ENCODE measurements at regions not wholly inside any gene's neighbourhood (a gene's known extent, or its start where the extent isn't known, plus 50 kb on each side); places are given as distances from the start of the nearest gene placed in this dataset.

DNA sequence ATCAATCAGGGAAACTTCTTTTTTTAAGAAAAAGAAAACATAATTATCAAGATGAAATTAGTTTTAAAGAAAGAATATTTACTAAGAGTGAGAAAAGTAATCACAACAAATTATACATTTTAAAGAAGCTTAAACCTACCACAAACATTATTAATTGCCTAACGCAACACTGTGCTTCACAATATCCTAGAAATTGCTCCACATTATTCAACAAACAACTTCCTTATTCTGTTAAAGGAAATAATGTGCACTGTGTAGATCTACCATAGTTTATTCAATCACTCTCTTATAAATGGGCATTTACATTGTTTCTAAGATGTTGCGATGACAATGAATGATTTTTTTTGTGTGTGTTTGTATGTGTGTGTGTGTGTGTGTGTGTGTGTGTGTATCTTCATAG, 525.9 kb upstream of the KCNMB2 start:
- TF ChIP-seq, protein P1, sequence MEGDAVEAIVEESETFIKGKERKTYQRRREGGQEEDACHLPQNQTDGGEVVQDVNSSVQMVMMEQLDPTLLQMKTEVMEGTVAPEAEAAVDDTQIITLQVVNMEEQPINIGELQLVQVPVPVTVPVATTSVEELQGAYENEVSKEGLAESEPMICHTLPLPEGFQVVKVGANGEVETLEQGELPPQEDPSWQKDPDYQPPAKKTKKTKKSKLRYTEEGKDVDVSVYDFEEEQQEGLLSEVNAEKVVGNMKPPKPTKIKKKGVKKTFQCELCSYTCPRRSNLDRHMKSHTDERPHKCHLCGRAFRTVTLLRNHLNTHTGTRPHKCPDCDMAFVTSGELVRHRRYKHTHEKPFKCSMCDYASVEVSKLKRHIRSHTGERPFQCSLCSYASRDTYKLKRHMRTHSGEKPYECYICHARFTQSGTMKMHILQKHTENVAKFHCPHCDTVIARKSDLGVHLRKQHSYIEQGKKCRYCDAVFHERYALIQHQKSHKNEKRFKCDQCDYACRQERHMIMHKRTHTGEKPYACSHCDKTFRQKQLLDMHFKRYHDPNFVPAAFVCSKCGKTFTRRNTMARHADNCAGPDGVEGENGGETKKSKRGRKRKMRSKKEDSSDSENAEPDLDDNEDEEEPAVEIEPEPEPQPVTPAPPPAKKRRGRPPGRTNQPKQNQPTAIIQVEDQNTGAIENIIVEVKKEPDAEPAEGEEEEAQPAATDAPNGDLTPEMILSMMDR (conservative IDR thresholded peaks at IDR 0.05): no peak
- no peak for TF ChIP-seq EZH2 (IDR thresholded peaks at IDR 0.05; ENCODE audit: low read depth)

Measured in PC-9 (cell line).